NT2/D1 (cell line): ENCODE measurements at regions not wholly inside any gene's neighbourhood (a gene's known extent, or its start where the extent isn't known, plus 50 kb on each side); places are given as distances from the start of the nearest gene placed in this dataset.

Experiments
- DNase-seq: peaks from one replicate; pipeline ENCODE4 v3.0.0-alpha.2; 2011; ENCODE audit warnings: low read depth, low spot score
- H3K27me3 ChIP-seq: 2 replicates; pipeline ENCODE4 v1.6.0; 2011; ENCODE audit warnings: mild to moderate bottlenecking; ENCODE audit not compliant: insufficient read length, insufficient read depth
- H3K36me3 ChIP-seq: 2 replicates; pipeline ENCODE4 v1.6.1; 2011; ENCODE audit warnings: mild to moderate bottlenecking, low read length, mixed read lengths; ENCODE audit not compliant: insufficient read depth, insufficient read length
- H3K4me1 ChIP-seq: 2 replicates; pipeline ENCODE4 v1.5.1; 2011; ENCODE audit not compliant: insufficient read depth, insufficient read length
- H3K4me3 ChIP-seq: 2 replicates; pipeline ENCODE4 v1.5.1; 2011; ENCODE audit warnings: low read depth; ENCODE audit not compliant: insufficient read length
- H3K9ac ChIP-seq: 2 replicates; pipeline ENCODE4 v1.6.0; 2011; ENCODE audit warnings: low read depth; ENCODE audit not compliant: insufficient read length
- H3K9me3 ChIP-seq: 2 replicates; pipeline ENCODE4 v1.5.1; 2011; ENCODE audit warnings: mild to moderate bottlenecking, low read length; ENCODE audit not compliant: insufficient read depth
- SUZ12 ChIP-seq: IDR thresholded peaks from 2 replicates; pipeline ENCODE4 v1.6.1; 2011; ENCODE audit not compliant: insufficient read length, insufficient read depth; ENCODE audit errors: extremely low read depth
- YY1 ChIP-seq: IDR thresholded peaks from 2 replicates; pipeline ENCODE4 v1.6.1; 2011; ENCODE audit not compliant: insufficient read length, insufficient read depth
- ZNF274 ChIP-seq: IDR thresholded peaks from 2 replicates; pipeline ENCODE4 v1.6.1; 2011; ENCODE audit warnings: mild to moderate bottlenecking, low read depth, low read length

- no peaks in the 10 kb centered on the region for H3K36me3 ChIP-seq
- H3K4me3 ChIP-seq = no peak overlapping the region
- DNase-seq = no peak
- H3K27me3 ChIP-seq = no peaks in the 10 kb centered on the region
- H3K9ac ChIP-seq = no peak overlapping the region
- no peak for TF ChIP-seq SUZ12
- no peak for TF ChIP-seq ZNF274
- TF ChIP-seq YY1 = no peak
- no peaks in the 10 kb centered on the region for H3K4me1 ChIP-seq
- no peaks in the 10 kb centered on the region for H3K9me3 ChIP-seq
These were observed 1147.6 kb downstream of the IGSF11 start for GRCh38 chr3:117887031-117887430.

GRCh38 chr3:117887901-117888300, 1146.7 kb downstream of the IGSF11 start:
- no peak for TF ChIP-seq ZNF274
- TF ChIP-seq YY1 = no peak
- no peak for TF ChIP-seq SUZ12
- DNase-seq = no peak
- Histone ChIP-seq H3K9ac (no peak overlapping the region), H3K4me3 (no peak overlapping the region), H3K9me3 (no peaks in the 10 kb centered on the region), H3K4me1 (no peaks in the 10 kb centered on the region), H3K27me3 (no peaks in the 10 kb centered on the region), H3K36me3 (no peaks in the 10 kb centered on the region)

- no peaks in the 10 kb centered on the region for H3K4me1 ChIP-seq
- H3K9me3 ChIP-seq = no peaks in the 10 kb centered on the region; the same call in 1 of the 2 replicates
- TF ChIP-seq SUZ12 (no peak), YY1 (no peak)
- no peak for DNase-seq
- H3K9ac ChIP-seq = no peak overlapping the region
- no peaks in the 10 kb centered on the region for H3K36me3 ChIP-seq
- H3K27me3 ChIP-seq = no peaks in the 10 kb centered on the region
- no peak overlapping the region for H3K4me3 ChIP-seq
These were observed 1142.2 kb downstream of the IGSF11 start for GRCh38 chr3:117892431-117892841.

GRCh38 chr3:117893001-117893400, 1141.6 kb downstream of the IGSF11 start:
- no peak overlapping the region for H3K4me3 ChIP-seq
- DNase-seq = no peak
- no peaks in the 10 kb centered on the region; the same call in 1 of the 2 replicates for H3K9me3 ChIP-seq
- no peaks in the 10 kb centered on the region for H3K27me3 ChIP-seq
- H3K36me3 ChIP-seq = no peaks in the 10 kb centered on the region
- no peak overlapping the region for H3K9ac ChIP-seq
- no peaks in the 10 kb centered on the region for H3K4me1 ChIP-seq
- TF ChIP-seq SUZ12 (no peak), YY1 (no peak), ZNF274 (no peak)

GRCh38 chr3:117893638-117894037, 1141.0 kb downstream of the IGSF11 start:
- no peak for DNase-seq

GRCh38 chr3:117898722-117899522, 1135.7 kb downstream of the IGSF11 start:
- Histone ChIP-seq H3K9ac (no peak overlapping the region), H3K4me1 (no peaks in the 10 kb centered on the region), H3K4me3 (no peak overlapping the region), H3K27me3 (no peaks in the 10 kb centered on the region), H3K36me3 (no peaks in the 10 kb centered on the region), H3K9me3 (no peaks in the 10 kb centered on the region; the same call in 1 of the 2 replicates)
- TF ChIP-seq SUZ12 (no peak), ZNF274 (no peak), YY1 (no peak)
- DNase-seq = peak; percentile 42

More at GRCh38 chr3:117893638-117894037, 1141.0 kb downstream of the IGSF11 start:
- no peaks in the 10 kb centered on the region for H3K4me1 ChIP-seq
- TF ChIP-seq ZNF274 (no peak), SUZ12 (no peak), YY1 (no peak)
- H3K9me3 ChIP-seq = no peaks in the 10 kb centered on the region; the same call in 1 of the 2 replicates
- H3K9ac ChIP-seq = no peak overlapping the region
- no peak overlapping the region for H3K4me3 ChIP-seq
- no peaks in the 10 kb centered on the region for H3K27me3 ChIP-seq
- no peaks in the 10 kb centered on the region for H3K36me3 ChIP-seq

- Histone ChIP-seq H3K4me3 (no peak overlapping the region), H3K4me1 (no peaks in the 10 kb centered on the region), H3K9ac (no peak overlapping the region), H3K9me3 (no peaks in the 10 kb centered on the region), H3K36me3 (no peaks in the 10 kb centered on the region), H3K27me3 (no peaks in the 10 kb centered on the region)
- no peak for DNase-seq
- TF ChIP-seq ZNF274 (no peak), SUZ12 (no peak), YY1 (no peak)
These were observed 1131.4 kb downstream of the IGSF11 start for GRCh38 chr3:117903226-117903625.
